HCT116 (cell line): ENCODE measurements at regions not wholly inside any gene's neighbourhood (a gene's known extent, or its start where the extent isn't known, plus 50 kb on each side); places are given as distances from the start of the nearest gene placed in this dataset.

Source experiments
- ATAC-seq: fragments of 200-7000 bp; cut with Tn5 transposase; 2 replicates; pipeline ENCODE4 v1.9.1; 2020; ENCODE audit warnings: mild to moderate bottlenecking, moderate library complexity
- BruUV-seq: library from RNA; stranded (reverse); fragments of 400-500 nt; replicated peaks from 2 replicates; lab custom pipeline; 2021; lab: Mats Ljungman, UMichigan
- CTCF ChIA-PET: fragments of 300-600 bp; sonication (Branson Sonifier 250); formaldehyde crosslinking; loops from one replicate; lab custom pipeline; 2021; ENCODE audit warnings: antibody characterized with exemption; lab: Charles Lee
- POLR2A ChIA-PET: fragments of 300-600, 350-600 bp; sonication (Branson Sonifier 250); formaldehyde crosslinking; loops from one replicate; lab custom pipeline; 2021; ENCODE audit warnings: antibody characterized with exemption; lab: Charles Lee
- RAD21 ChIA-PET, 2 experiments: fragments of 300-600 bp; sonication (Branson Sonifier 250); formaldehyde crosslinking; loops; one replicate each; lab custom pipeline; 2023; ENCODE audit warnings: low total read pairs in 2 of 2; ENCODE audit not compliant: uncharacterized antibody in 2 of 2, unreplicated experiment in 2 of 2, low non-redundant PET in 1 of 2; lab: Charles Lee
- DNase-seq: peaks from one replicate; pipeline ENCODE4 v3.0.0-alpha.2; 2010; ENCODE audit warnings: low read depth, low spot score
- H2AFZ ChIP-seq: fragments of 200-600 bp; shearing (Covaris generic), sonication (generic); 2 replicates; pipeline ENCODE4 v1.6.1; 2017; ENCODE audit warnings: low read depth, mixed run types, mixed read lengths, antibody characterized with exemption, low read length; ENCODE audit not compliant: poor library complexity, severe bottlenecking
- H3K27ac ChIP-seq: 2 replicates; pipeline ENCODE4 v1.5.1; 2012; ENCODE audit warnings: low read depth, low read length
- H3K27me3 ChIP-seq: fragments of 200-600 bp; sonication (generic); 2 replicates; pipeline ENCODE4 v1.6.1; 2016; ENCODE audit warnings: mixed run types, low read length, mixed read lengths; ENCODE audit not compliant: insufficient read depth
- H3K36me3 ChIP-seq, 2 experiments: fragments of 200-500 bp in 1 of 2; fragments of 200-600 bp in 1 of 2; sonication (Bioruptor generic) in 1 of 2; sonication (generic) in 1 of 2; 2 replicates each; pipeline versions ENCODE4 v1.5.1 to v1.6.1; 2014 to 2016; ENCODE audit warnings: low read length in 2 of 2, inconsistent platforms in 1 of 2, mixed read lengths in 1 of 2, mixed run types in 1 of 2; ENCODE audit not compliant: insufficient read depth in 2 of 2, control insufficient read depth in 1 of 2
- H3K4me1 ChIP-seq, 2 experiments: fragments of 200-600 bp in 1 of 2; sonication (generic) in 1 of 2; 2 replicates each; pipeline versions ENCODE4 v1.5.1 to v1.6.1; 2012 to 2017; ENCODE audit warnings: low read length in 2 of 2, inconsistent platforms in 1 of 2, mild to moderate bottlenecking in 1 of 2, mixed read lengths in 1 of 2, mixed run types in 1 of 2, moderate library complexity in 1 of 2; ENCODE audit not compliant: insufficient read depth in 2 of 2, control insufficient read depth in 1 of 2
- H3K4me2 ChIP-seq: fragments of 200-600 bp; sonication (generic); 2 replicates; pipeline ENCODE4 v1.6.1; 2017; ENCODE audit warnings: mixed run types, low read length, mixed read lengths
- H3K4me3 ChIP-seq, 2 experiments: fragments of 200-600 bp in 1 of 2; sonication (generic) in 1 of 2; replicated peaks in 1 of 2; 2 replicates each; pipeline ENCODE4 v1.5.1; 2011 to 2016; ENCODE audit warnings: low read length in 2 of 2, control low read depth in 1 of 2, low read depth in 1 of 2, mild to moderate bottlenecking in 1 of 2, mixed read lengths in 1 of 2, mixed run types in 1 of 2
- H3K79me2 ChIP-seq: fragments of 200-600 bp; sonication (generic); 2 replicates; pipeline ENCODE4 v1.6.1; 2017; ENCODE audit warnings: mild to moderate bottlenecking, mixed run types, low read length, moderate library complexity, mixed read lengths; ENCODE audit not compliant: insufficient read depth
- H3K9ac ChIP-seq: fragments of 200-600 bp; sonication (generic); 2 replicates; pipeline ENCODE4 v1.6.1; 2016; ENCODE audit warnings: low read length, mixed read lengths
- H3K9me2 ChIP-seq: fragments of 200-600 bp; sonication (generic), shearing (Covaris generic); 2 replicates; pipeline ENCODE4 v1.6.1; 2017; ENCODE audit warnings: mixed run types, mild to moderate bottlenecking, moderate library complexity; ENCODE audit not compliant: insufficient read depth
- H3K9me3 ChIP-seq, 2 experiments: fragments of 200-500 bp in 1 of 2; fragments of 200-600 bp in 1 of 2; sonication (Bioruptor generic) in 1 of 2; sonication (generic) in 1 of 2; 2 replicates each; pipeline ENCODE4 v1.6.1; 2014 to 2017; ENCODE audit warnings: low read length in 2 of 2, mixed read lengths in 2 of 2, inconsistent platforms in 1 of 2, low read depth in 1 of 2, mild to moderate bottlenecking in 1 of 2, mixed run types in 1 of 2, moderate library complexity in 1 of 2; ENCODE audit not compliant: control insufficient read depth in 1 of 2, insufficient read depth in 1 of 2
- H4K20me1 ChIP-seq: fragments of 200-600 bp; sonication (generic), shearing (Covaris generic); 2 replicates; pipeline ENCODE4 v1.6.1; 2017; ENCODE audit warnings: mixed run types, mild to moderate bottlenecking, moderate library complexity; ENCODE audit not compliant: insufficient read depth
- CBX3 ChIP-seq: IDR thresholded peaks from 2 replicates; pipeline ENCODE4 v1.6.1; 2012; ENCODE audit warnings: low read depth
- CEBPB ChIP-seq: IDR thresholded peaks from 2 replicates; pipeline ENCODE4 v1.6.1; 2012; ENCODE audit warnings: low read depth
- EZH2phosphoT487 ChIP-seq: fragments of 200-600 bp; IDR thresholded peaks from 2 replicates; pipeline ENCODE4 v1.6.1; 2018; ENCODE audit warnings: antibody characterized with exemption, borderline replicate concordance
- FOSL1 ChIP-seq: IDR thresholded peaks from 2 replicates; pipeline ENCODE4 v1.6.1; 2012; ENCODE audit warnings: low read depth
- JUND ChIP-seq: IDR thresholded peaks from 2 replicates; pipeline ENCODE4 v1.6.1; 2012
- POLR2A ChIP-seq: IDR thresholded peaks from 2 replicates; pipeline ENCODE4 v1.7.0; 2011; ENCODE audit warnings: borderline replicate concordance; ENCODE audit not compliant: insufficient read depth, insufficient read length; ENCODE audit errors: extremely low read depth
- POLR2AphosphoS5 ChIP-seq: IDR thresholded peaks from 2 replicates; pipeline ENCODE4 v1.6.1; 2011; ENCODE audit warnings: mild to moderate bottlenecking, low read depth, low read length, moderate library complexity
- RAD21 ChIP-seq: IDR thresholded peaks from 2 replicates; pipeline ENCODE4 v1.6.1; 2012; ENCODE audit warnings: low read depth, mild to moderate bottlenecking
- SIN3A ChIP-seq: IDR thresholded peaks from 2 replicates; pipeline ENCODE4 v1.6.1; 2012; ENCODE audit warnings: low read depth
- SP1 ChIP-seq: IDR thresholded peaks from 2 replicates; pipeline ENCODE4 v1.6.1; 2012; ENCODE audit warnings: low read depth
- SRF ChIP-seq: IDR thresholded peaks from 2 replicates; pipeline ENCODE4 v1.6.1; 2012; ENCODE audit warnings: low read depth
- TCF7L2 ChIP-seq: IDR thresholded peaks from 2 replicates; pipeline ENCODE4 v1.7.0; 2011; ENCODE audit warnings: borderline replicate concordance, inconsistent platforms; ENCODE audit not compliant: insufficient read depth, insufficient read length; ENCODE audit errors: extremely low read depth
- YY1 ChIP-seq: IDR thresholded peaks from 2 replicates; pipeline ENCODE4 v1.6.1; 2011; ENCODE audit warnings: low read length, low read depth, moderate library complexity, mild to moderate bottlenecking; ENCODE audit not compliant: insufficient replicate concordance; ENCODE audit errors: extremely low read depth
- ZFX ChIP-seq: fragments of 450-650 bp; IDR thresholded peaks from 2 replicates; pipeline ENCODE4 v1.6.1; 2017
- ZNF274 ChIP-seq: fragments of 200-500 bp; sonication (Bioruptor generic); IDR thresholded peaks from 2 replicates; pipeline ENCODE4 v1.6.1; 2014; ENCODE audit warnings: mild to moderate bottlenecking, low read depth, low read length, inconsistent platforms
- intact Hi-C: fragments of 100-400 bp; cut with micrococcal nuclease; formaldehyde crosslinking; loops from 2 replicates; pipeline ENCODE4 v1.10.0; 2022
- TF ChIP-seq, protein P1 (sequence below): IDR thresholded peaks from 2 replicates; pipeline ENCODE4 v1.6.1; 2012
- TF ChIP-seq, protein P2 (sequence below): IDR thresholded peaks from 2 replicates; pipeline ENCODE4 v1.6.1; 2012
- TF ChIP-seq, protein P3 (sequence below), 3 experiments: fragments of 200-600 bp in 1 of 3; sonication (generic) in 1 of 3; IDR thresholded peaks in 2 of 3; conservative IDR thresholded peaks in 1 of 3; 2 replicates each; pipeline ENCODE4 v1.5.1; 2012 to 2017; ENCODE audit warnings: low read depth in 2 of 3, low read length in 2 of 3, antibody characterized with exemption in 1 of 3, borderline replicate concordance in 1 of 3, control low read depth in 1 of 3, mild to moderate bottlenecking in 1 of 3, mixed read lengths in 1 of 3, mixed run types in 1 of 3, moderate library complexity in 1 of 3; ENCODE audit not compliant: insufficient read depth in 1 of 3
- TF ChIP-seq, protein P4 (sequence below): IDR thresholded peaks from 2 replicates; pipeline ENCODE4 v1.6.1; 2012; ENCODE audit warnings: low read depth

DNA sequence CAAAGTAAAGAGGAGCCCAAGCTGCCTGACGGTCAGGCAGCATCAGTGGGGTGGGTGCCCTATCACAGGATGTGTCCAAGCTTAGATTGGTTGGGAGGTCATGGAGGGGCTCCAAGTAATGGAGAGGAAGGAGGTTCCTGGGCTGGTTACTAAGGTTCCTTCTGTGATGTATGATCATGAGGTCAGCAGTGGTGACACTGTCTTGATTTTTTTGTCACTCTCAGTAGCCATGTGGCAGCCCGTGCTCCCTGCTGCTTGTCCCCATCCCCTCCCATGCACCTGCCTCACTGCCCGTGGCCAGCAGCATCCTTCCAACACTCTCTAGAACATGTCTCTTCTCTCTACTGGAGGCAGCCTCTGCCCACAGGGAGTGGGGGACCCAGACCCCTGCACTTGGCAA, 261.7 kb downstream of the TLE3 start:
- H3K4me1 ChIP-seq = peaks cover 0 to 4% of the 10 kb centered on the region in 2 experiments; a peak in 1 of 4 replicates
- H3K4me3 ChIP-seq = no peak overlapping the region
- CTCF ChIA-PET = no interaction called here
- no TSS peak for BruUV-seq
- DNase-seq (no peak), ATAC-seq (no peak)
- H3K36me3 ChIP-seq = no peaks in the 10 kb centered on the region
- RAD21 ChIA-PET = no interaction called here
- H4K20me1 ChIP-seq = no peaks in the 10 kb centered on the region
- intact Hi-C loops = no loop called here
- no peaks in the 10 kb centered on the region for H3K79me2 ChIP-seq
- H3K9me2 ChIP-seq = no peaks in the 10 kb centered on the region
- no peak overlapping the region for H3K4me2 ChIP-seq
- TF ChIP-seq, protein P1, sequence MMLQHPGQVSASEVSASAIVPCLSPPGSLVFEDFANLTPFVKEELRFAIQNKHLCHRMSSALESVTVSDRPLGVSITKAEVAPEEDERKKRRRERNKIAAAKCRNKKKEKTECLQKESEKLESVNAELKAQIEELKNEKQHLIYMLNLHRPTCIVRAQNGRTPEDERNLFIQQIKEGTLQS = no peak
- no peak for TF ChIP-seq RAD21
- TF ChIP-seq EZH2phosphoT487 = no peak
- no peak for TF ChIP-seq SRF
- no peak for TF ChIP-seq SP1
- no peak for TF ChIP-seq TCF7L2
- no peak for TF ChIP-seq SIN3A
- no peak for TF ChIP-seq FOSL1
- no peak for TF ChIP-seq CBX3
- no peak for TF ChIP-seq CEBPB
- no peak for TF ChIP-seq ZNF274
- TF ChIP-seq POLR2A = no peak
- TF ChIP-seq POLR2AphosphoS5 = no peak
- TF ChIP-seq ZFX = no peak
- TF ChIP-seq, protein P2, sequence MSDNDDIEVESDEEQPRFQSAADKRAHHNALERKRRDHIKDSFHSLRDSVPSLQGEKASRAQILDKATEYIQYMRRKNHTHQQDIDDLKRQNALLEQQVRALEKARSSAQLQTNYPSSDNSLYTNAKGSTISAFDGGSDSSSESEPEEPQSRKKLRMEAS = no peak
- TF ChIP-seq, protein P3, sequence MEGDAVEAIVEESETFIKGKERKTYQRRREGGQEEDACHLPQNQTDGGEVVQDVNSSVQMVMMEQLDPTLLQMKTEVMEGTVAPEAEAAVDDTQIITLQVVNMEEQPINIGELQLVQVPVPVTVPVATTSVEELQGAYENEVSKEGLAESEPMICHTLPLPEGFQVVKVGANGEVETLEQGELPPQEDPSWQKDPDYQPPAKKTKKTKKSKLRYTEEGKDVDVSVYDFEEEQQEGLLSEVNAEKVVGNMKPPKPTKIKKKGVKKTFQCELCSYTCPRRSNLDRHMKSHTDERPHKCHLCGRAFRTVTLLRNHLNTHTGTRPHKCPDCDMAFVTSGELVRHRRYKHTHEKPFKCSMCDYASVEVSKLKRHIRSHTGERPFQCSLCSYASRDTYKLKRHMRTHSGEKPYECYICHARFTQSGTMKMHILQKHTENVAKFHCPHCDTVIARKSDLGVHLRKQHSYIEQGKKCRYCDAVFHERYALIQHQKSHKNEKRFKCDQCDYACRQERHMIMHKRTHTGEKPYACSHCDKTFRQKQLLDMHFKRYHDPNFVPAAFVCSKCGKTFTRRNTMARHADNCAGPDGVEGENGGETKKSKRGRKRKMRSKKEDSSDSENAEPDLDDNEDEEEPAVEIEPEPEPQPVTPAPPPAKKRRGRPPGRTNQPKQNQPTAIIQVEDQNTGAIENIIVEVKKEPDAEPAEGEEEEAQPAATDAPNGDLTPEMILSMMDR (IDR thresholded peaks at IDR 0.05 in 2 of 3, conservative IDR thresholded peaks at IDR 0.05 in 1 of 3; ENCODE audit: borderline replicate concordance in 1 of 3, insufficient read depth in 1 of 3, low read depth in 2 of 3, low read length in 2 of 3) = no peak
- TF ChIP-seq YY1 = no peak
- TF ChIP-seq JUND = no peak
- TF ChIP-seq, protein P4, sequence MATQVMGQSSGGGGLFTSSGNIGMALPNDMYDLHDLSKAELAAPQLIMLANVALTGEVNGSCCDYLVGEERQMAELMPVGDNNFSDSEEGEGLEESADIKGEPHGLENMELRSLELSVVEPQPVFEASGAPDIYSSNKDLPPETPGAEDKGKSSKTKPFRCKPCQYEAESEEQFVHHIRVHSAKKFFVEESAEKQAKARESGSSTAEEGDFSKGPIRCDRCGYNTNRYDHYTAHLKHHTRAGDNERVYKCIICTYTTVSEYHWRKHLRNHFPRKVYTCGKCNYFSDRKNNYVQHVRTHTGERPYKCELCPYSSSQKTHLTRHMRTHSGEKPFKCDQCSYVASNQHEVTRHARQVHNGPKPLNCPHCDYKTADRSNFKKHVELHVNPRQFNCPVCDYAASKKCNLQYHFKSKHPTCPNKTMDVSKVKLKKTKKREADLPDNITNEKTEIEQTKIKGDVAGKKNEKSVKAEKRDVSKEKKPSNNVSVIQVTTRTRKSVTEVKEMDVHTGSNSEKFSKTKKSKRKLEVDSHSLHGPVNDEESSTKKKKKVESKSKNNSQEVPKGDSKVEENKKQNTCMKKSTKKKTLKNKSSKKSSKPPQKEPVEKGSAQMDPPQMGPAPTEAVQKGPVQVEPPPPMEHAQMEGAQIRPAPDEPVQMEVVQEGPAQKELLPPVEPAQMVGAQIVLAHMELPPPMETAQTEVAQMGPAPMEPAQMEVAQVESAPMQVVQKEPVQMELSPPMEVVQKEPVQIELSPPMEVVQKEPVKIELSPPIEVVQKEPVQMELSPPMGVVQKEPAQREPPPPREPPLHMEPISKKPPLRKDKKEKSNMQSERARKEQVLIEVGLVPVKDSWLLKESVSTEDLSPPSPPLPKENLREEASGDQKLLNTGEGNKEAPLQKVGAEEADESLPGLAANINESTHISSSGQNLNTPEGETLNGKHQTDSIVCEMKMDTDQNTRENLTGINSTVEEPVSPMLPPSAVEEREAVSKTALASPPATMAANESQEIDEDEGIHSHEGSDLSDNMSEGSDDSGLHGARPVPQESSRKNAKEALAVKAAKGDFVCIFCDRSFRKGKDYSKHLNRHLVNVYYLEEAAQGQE = no peak
- H3K27me3 ChIP-seq = peaks cover 3% of the 10 kb centered on the region; the same call in 1 of the 2 replicates
- no peaks in the 10 kb centered on the region for H3K9me3 ChIP-seq
- no peak overlapping the region for H3K27ac ChIP-seq
- POLR2A ChIA-PET = no interaction called here
- no peak overlapping the region for H3K9ac ChIP-seq
- no peak overlapping the region for H2AFZ ChIP-seq
